K562 (cell line): ENCODE measurements at regions not wholly inside any gene's neighbourhood (a gene's known extent, or its start where the extent isn't known, plus 50 kb on each side); places are given as distances from the start of the nearest gene placed in this dataset.

Source experiments
- BDP1 ChIP-seq: IDR thresholded peaks from 3 replicates; pipeline ENCODE4 v1.6.1; 2011; ENCODE audit not compliant: insufficient read length, insufficient read depth
- C11orf30 ChIP-seq: fragments of 450-650 bp; IDR thresholded peaks from 2 replicates; pipeline ENCODE4 v1.6.1; 2016; ENCODE audit warnings: low read depth, mild to moderate bottlenecking
- CHCHD3 ChIP-seq: fragments of 250-450 bp; sonication (Bioruptor Pico); IDR thresholded peaks from 2 replicates; pipeline ENCODE4 v2.1.2; 2022; ENCODE audit warnings: mild to moderate bottlenecking
- CREM ChIP-seq: IDR thresholded peaks from 2 replicates; pipeline ENCODE4 v1.6.1; 2014; ENCODE audit warnings: antibody characterized with exemption, low read depth
- ELF4 ChIP-seq: fragments of 450-650 bp; formaldehyde crosslinking; IDR thresholded peaks from 2 replicates; pipeline ENCODE4 v1.4.0; 2022; ENCODE audit warnings: missing genetic modification characterization
- HCFC1 ChIP-seq: IDR thresholded peaks from 2 replicates; pipeline ENCODE4 v1.6.1; 2012; ENCODE audit warnings: low read depth, low read length, improper control_type of control experiment
- LARP7 ChIP-seq: fragments of 450-650 bp; IDR thresholded peaks from 2 replicates; pipeline ENCODE4 v1.6.1; 2016
- NCOA6 ChIP-seq: fragments of 450-650 bp; IDR thresholded peaks from 2 replicates; pipeline ENCODE4 v1.6.1; 2017; ENCODE audit warnings: mild to moderate bottlenecking
- NFYB ChIP-seq: IDR thresholded peaks from 2 replicates; pipeline ENCODE4 v1.6.1; 2011; ENCODE audit warnings: mild to moderate bottlenecking, moderate library complexity; ENCODE audit not compliant: insufficient read length; ENCODE audit errors: extremely low read depth
- SIN3B ChIP-seq: fragments of 450-650 bp; IDR thresholded peaks from 2 replicates; pipeline ENCODE4 v1.6.1; 2017; ENCODE audit warnings: low read depth, mild to moderate bottlenecking, moderate library complexity
- TARDBP ChIP-seq: fragments of 450-650 bp; IDR thresholded peaks from 2 replicates; pipeline ENCODE4 v1.6.1; 2016
- ZBTB7A ChIP-seq: IDR thresholded peaks from 2 replicates; pipeline ENCODE4 v1.6.1; 2011; ENCODE audit warnings: low read depth, mild to moderate bottlenecking, low read length, moderate library complexity, borderline replicate concordance; ENCODE audit not compliant: control insufficient read depth
- ZFP1 ChIP-seq: fragments of 450-650 bp; formaldehyde crosslinking; IDR thresholded peaks from 2 replicates; pipeline ENCODE4 v1.4.0; 2020; ENCODE audit warnings: mild to moderate bottlenecking, mixed read lengths
- ZNF263 ChIP-seq: sonication (generic); formaldehyde crosslinking; IDR thresholded peaks from 2 replicates; pipeline ENCODE4 v1.8.0; 2022; ENCODE audit warnings: mild to moderate bottlenecking, missing genetic modification reagents, borderline replicate concordance
- ZNF586 ChIP-seq: fragments of 450-650 bp; formaldehyde crosslinking; conservative IDR thresholded peaks from 2 replicates; pipeline ENCODE4 v1.4.0; 2020; ENCODE audit warnings: mild to moderate bottlenecking, moderate library complexity
- ZNF785 ChIP-seq: fragments of 250-450 bp; sonication (Bioruptor Pico); IDR thresholded peaks from 2 replicates; pipeline ENCODE4 v1.4.0; 2020; ENCODE audit warnings: mild to moderate bottlenecking
- ZZZ3 ChIP-seq: fragments of 450-650 bp; IDR thresholded peaks from 2 replicates; pipeline ENCODE4 v1.6.1; 2016; ENCODE audit warnings: antibody characterized with exemption, mild to moderate bottlenecking, moderate library complexity
- TF ChIP-seq, protein P1 (sequence below), 2 experiments: IDR thresholded peaks in 1 of 2; conservative IDR thresholded peaks in 1 of 2; 2 replicates each; pipeline ENCODE4 v1.6.1; 2016; ENCODE audit warnings: low read depth in 2 of 2, mild to moderate bottlenecking in 1 of 2, missing compliant biosample characterization in 1 of 2, missing genetic modification characterization in 1 of 2, moderate library complexity in 1 of 2
- TF ChIP-seq, protein P2 (sequence below): fragments of 250-450 bp; sonication (Bioruptor Pico); IDR thresholded peaks from 2 replicates; pipeline ENCODE4 v1.4.0; 2020; ENCODE audit warnings: mild to moderate bottlenecking
- TF ChIP-seq, protein P3 (sequence below): fragments of 450-650 bp; IDR thresholded peaks from 2 replicates; pipeline ENCODE4 v1.6.1; 2017; ENCODE audit warnings: mild to moderate bottlenecking, moderate library complexity
- TF ChIP-seq, protein P4 (sequence below): sonication (generic); formaldehyde crosslinking; IDR thresholded peaks from 2 replicates; pipeline ENCODE4 v1.8.0; 2022; ENCODE audit warnings: mild to moderate bottlenecking, missing genetic modification reagents
- TF ChIP-seq, protein P5 (sequence below), 3 experiments: fragments of 200-800 bp in 1 of 3; sonication (Bioruptor generic) in 1 of 3; sonication (generic) in 1 of 3; formaldehyde crosslinking in 1 of 3; IDR thresholded peaks; 2 replicates each; pipeline versions ENCODE4 v1.6.1 to v1.8.0; 2016 to 2022; ENCODE audit warnings: mild to moderate bottlenecking in 2 of 3, missing compliant biosample characterization in 2 of 3, missing genetic modification characterization in 2 of 3, missing genetic modification reagents in 1 of 3

DNA sequence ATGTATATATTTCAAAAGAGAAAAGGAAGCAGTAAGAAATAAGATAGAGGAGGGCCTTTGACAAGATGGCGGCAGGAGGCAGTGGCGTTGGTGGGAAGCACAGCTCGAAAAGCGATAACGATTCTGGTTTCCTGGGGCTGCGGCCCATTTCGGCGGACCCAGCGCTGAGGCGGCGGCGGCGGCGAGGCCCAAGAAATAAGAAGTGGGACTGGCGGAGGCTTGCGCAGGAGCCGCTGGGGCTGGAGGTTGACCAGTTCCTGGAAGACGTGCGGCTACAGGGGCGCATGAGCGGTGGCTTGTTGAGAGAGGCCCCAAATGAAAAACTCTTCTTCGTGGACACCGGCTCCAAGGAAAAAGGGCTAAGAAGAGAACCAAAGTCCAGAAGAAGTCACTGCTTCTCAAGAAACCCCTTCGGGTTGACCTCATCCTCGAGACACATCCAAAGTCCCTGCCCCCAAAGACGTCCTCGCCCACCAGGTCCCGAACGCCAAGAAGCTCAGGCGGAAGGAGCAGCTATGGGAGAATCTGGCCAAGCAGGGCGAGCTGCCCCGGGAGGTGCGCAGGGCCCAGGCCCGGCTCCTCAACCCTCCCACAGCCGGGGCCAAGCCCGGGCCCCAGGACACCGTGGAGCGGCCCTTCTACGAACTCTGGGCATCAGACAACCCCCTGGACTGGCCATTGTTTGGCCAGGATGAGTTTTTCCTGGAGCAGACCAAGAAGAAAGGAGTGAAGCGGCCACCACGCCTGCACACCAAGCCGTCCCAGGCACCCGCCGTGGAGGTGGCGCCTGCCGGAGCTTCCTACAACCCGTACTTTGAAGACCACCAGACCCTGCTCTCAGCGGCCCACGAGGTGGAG, 624.3 kb downstream of the MCTP2 start (continued):
- TF ChIP-seq, protein P1, sequence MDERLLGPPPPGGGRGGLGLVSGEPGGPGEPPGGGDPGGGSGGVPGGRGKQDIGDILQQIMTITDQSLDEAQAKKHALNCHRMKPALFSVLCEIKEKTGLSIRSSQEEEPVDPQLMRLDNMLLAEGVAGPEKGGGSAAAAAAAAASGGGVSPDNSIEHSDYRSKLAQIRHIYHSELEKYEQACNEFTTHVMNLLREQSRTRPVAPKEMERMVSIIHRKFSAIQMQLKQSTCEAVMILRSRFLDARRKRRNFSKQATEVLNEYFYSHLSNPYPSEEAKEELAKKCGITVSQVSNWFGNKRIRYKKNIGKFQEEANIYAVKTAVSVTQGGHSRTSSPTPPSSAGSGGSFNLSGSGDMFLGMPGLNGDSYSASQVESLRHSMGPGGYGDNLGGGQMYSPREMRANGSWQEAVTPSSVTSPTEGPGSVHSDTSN (CRISPR knock-in tag; IDR thresholded peaks at IDR 0.05; ENCODE audit: low read depth): no peak
- TF ChIP-seq, protein P1 (tag; conservative IDR thresholded peaks at IDR 0.05; ENCODE audit: low read depth): no peak
- TF ChIP-seq TARDBP (no peak), ZBTB7A (no peak), ZNF586 (CRISPR knock-in tag) (no peak), HCFC1 (no peak), C11orf30 (no peak), BDP1 (no peak), LARP7 (no peak), ELF4 (CRISPR knock-in tag) (no peak), NFYB (no peak), ZNF785 (no peak), ZNF263 (CRISPR knock-in tag) (no peak), ZFP1 (CRISPR knock-in tag) (no peak), ZZZ3 (no peak), CREM (no peak), SIN3B (no peak), CHCHD3 (no peak), NCOA6 (no peak)
- TF ChIP-seq, protein P2, sequence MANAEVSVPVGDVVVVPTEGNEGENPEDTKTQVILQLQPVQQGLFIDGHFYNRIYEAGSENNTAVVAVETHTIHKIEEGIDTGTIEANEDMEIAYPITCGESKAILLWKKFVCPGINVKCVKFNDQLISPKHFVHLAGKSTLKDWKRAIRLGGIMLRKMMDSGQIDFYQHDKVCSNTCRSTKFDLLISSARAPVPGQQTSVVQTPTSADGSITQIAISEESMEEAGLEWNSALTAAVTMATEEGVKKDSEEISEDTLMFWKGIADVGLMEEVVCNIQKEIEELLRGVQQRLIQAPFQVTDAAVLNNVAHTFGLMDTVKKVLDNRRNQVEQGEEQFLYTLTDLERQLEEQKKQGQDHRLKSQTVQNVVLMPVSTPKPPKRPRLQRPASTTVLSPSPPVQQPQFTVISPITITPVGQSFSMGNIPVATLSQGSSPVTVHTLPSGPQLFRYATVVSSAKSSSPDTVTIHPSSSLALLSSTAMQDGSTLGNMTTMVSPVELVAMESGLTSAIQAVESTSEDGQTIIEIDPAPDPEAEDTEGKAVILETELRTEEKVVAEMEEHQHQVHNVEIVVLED (CRISPR knock-in tag): no peak
- TF ChIP-seq, protein P3, sequence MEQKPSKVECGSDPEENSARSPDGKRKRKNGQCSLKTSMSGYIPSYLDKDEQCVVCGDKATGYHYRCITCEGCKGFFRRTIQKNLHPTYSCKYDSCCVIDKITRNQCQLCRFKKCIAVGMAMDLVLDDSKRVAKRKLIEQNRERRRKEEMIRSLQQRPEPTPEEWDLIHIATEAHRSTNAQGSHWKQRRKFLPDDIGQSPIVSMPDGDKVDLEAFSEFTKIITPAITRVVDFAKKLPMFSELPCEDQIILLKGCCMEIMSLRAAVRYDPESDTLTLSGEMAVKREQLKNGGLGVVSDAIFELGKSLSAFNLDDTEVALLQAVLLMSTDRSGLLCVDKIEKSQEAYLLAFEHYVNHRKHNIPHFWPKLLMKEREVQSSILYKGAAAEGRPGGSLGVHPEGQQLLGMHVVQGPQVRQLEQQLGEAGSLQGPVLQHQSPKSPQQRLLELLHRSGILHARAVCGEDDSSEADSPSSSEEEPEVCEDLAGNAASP: no peak
- TF ChIP-seq, protein P4, sequence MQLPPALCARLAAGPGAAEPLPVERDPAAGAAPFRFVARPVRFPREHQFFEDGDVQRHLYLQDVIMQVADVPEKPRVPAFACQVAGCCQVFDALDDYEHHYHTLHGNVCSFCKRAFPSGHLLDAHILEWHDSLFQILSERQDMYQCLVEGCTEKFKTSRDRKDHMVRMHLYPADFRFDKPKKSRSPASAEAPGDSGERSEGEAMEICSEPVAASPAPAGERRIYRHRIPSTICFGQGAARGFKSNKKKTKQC (CRISPR knock-in tag): no peak
- TF ChIP-seq, protein P5, sequence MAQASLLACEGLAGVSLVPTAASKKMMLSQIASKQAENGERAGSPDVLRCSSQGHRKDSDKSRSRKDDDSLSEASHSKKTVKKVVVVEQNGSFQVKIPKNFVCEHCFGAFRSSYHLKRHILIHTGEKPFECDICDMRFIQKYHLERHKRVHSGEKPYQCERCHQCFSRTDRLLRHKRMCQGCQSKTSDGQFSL (CRISPR knock-in tag; IDR thresholded peaks at IDR 0.05): no peak
- TF ChIP-seq, protein P5 (tag; IDR thresholded peaks at IDR 0.05): no peak
